ENCODE measurements at regions not wholly inside any gene's neighbourhood (a gene's known extent, or its start where the extent isn't known, plus 50 kb on each side); places are given as distances from the start of the nearest gene placed in this dataset.

DNA sequence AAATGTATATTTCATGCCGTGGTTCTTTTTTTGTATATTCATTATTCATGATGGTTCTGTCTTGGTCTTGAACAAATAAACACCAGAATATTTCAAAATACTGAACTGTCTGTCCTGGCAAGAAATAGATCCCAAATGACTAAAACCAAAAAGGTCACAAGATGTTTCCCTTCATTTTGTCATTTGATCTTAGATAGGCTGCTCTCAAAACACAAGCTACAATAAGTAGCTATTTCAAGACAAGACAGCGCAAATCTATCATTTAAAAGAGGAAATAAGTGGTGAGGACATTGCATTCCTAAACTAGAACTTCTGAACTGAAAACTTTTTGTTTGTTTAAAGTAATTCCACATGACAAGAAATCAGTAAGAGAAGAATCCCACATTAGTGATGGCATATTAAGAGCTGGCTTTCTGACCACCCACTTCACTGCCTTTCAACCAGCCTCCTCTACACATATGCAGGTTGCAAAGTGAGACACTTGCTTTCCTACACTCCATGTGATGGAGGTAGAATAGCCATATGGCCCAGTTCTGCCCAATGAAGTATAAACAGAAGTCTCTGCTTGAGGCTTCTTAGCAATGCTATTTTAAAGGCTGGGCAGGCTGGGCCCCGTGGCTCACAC, 54.4 kb upstream of the CCDC28A start (continued):
- TF ChIP-seq, protein P1, sequence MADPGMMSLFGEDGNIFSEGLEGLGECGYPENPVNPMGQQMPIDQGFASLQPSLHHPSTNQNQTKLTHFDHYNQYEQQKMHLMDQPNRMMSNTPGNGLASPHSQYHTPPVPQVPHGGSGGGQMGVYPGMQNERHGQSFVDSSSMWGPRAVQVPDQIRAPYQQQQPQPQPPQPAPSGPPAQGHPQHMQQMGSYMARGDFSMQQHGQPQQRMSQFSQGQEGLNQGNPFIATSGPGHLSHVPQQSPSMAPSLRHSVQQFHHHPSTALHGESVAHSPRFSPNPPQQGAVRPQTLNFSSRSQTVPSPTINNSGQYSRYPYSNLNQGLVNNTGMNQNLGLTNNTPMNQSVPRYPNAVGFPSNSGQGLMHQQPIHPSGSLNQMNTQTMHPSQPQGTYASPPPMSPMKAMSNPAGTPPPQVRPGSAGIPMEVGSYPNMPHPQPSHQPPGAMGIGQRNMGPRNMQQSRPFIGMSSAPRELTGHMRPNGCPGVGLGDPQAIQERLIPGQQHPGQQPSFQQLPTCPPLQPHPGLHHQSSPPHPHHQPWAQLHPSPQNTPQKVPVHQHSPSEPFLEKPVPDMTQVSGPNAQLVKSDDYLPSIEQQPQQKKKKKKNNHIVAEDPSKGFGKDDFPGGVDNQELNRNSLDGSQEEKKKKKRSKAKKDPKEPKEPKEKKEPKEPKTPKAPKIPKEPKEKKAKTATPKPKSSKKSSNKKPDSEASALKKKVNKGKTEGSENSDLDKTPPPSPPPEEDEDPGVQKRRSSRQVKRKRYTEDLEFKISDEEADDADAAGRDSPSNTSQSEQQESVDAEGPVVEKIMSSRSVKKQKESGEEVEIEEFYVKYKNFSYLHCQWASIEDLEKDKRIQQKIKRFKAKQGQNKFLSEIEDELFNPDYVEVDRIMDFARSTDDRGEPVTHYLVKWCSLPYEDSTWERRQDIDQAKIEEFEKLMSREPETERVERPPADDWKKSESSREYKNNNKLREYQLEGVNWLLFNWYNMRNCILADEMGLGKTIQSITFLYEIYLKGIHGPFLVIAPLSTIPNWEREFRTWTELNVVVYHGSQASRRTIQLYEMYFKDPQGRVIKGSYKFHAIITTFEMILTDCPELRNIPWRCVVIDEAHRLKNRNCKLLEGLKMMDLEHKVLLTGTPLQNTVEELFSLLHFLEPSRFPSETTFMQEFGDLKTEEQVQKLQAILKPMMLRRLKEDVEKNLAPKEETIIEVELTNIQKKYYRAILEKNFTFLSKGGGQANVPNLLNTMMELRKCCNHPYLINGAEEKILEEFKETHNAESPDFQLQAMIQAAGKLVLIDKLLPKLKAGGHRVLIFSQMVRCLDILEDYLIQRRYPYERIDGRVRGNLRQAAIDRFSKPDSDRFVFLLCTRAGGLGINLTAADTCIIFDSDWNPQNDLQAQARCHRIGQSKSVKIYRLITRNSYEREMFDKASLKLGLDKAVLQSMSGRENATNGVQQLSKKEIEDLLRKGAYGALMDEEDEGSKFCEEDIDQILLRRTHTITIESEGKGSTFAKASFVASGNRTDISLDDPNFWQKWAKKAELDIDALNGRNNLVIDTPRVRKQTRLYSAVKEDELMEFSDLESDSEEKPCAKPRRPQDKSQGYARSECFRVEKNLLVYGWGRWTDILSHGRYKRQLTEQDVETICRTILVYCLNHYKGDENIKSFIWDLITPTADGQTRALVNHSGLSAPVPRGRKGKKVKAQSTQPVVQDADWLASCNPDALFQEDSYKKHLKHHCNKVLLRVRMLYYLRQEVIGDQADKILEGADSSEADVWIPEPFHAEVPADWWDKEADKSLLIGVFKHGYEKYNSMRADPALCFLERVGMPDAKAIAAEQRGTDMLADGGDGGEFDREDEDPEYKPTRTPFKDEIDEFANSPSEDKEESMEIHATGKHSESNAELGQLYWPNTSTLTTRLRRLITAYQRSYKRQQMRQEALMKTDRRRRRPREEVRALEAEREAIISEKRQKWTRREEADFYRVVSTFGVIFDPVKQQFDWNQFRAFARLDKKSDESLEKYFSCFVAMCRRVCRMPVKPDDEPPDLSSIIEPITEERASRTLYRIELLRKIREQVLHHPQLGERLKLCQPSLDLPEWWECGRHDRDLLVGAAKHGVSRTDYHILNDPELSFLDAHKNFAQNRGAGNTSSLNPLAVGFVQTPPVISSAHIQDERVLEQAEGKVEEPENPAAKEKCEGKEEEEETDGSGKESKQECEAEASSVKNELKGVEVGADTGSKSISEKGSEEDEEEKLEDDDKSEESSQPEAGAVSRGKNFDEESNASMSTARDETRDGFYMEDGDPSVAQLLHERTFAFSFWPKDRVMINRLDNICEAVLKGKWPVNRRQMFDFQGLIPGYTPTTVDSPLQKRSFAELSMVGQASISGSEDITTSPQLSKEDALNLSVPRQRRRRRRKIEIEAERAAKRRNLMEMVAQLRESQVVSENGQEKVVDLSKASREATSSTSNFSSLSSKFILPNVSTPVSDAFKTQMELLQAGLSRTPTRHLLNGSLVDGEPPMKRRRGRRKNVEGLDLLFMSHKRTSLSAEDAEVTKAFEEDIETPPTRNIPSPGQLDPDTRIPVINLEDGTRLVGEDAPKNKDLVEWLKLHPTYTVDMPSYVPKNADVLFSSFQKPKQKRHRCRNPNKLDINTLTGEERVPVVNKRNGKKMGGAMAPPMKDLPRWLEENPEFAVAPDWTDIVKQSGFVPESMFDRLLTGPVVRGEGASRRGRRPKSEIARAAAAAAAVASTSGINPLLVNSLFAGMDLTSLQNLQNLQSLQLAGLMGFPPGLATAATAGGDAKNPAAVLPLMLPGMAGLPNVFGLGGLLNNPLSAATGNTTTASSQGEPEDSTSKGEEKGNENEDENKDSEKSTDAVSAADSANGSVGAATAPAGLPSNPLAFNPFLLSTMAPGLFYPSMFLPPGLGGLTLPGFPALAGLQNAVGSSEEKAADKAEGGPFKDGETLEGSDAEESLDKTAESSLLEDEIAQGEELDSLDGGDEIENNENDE (IDR thresholded peaks at IDR 0.05; ENCODE audit: insufficient replicate concordance, low read length), result no peak
- no peak for TF ChIP-seq RXRA (IDR thresholded peaks at IDR 0.05; ENCODE audit: insufficient read depth, low read depth, low read length)
- no peak for TF ChIP-seq POLR2AphosphoS5 (IDR thresholded peaks at IDR 0.05; ENCODE audit: low read depth, low read length)
- TF ChIP-seq SRF (IDR thresholded peaks at IDR 0.05; ENCODE audit: low read depth, low read length), result no peak
- no peak for TF ChIP-seq PHF8 (conservative IDR thresholded peaks at IDR 0.05; ENCODE audit: low read depth, low read length)
- TF ChIP-seq CEBPB (IDR thresholded peaks at IDR 0.05; ENCODE audit: low read depth, low read length), result no peak
- TF ChIP-seq SUZ12 (IDR thresholded peaks at IDR 0.05; ENCODE audit: low read length), result no peak
- TF ChIP-seq RFX5 (IDR thresholded peaks at IDR 0.05; ENCODE audit: borderline replicate concordance, low read depth, low read length), result no peak
- no peak for TF ChIP-seq KDM5A (IDR thresholded peaks at IDR 0.05; ENCODE audit: low read length)
- no peak for TF ChIP-seq FOSL1 (IDR thresholded peaks at IDR 0.05; ENCODE audit: insufficient read depth, low read depth, low read length)
